Ascending aorta (tissue), 2 donors: ENCODE measurements at regions not wholly inside any gene's neighbourhood (a gene's known extent, or its start where the extent isn't known, plus 50 kb on each side); places are given as distances from the start of the nearest gene placed in this dataset.

Experiments used
- DNase-seq, 2 donors: peaks; one replicate each; pipeline ENCODE4 v3.0.0-alpha.2; 2019; ENCODE audit warnings: low spot score in 2 of 2
- H3K27ac ChIP-seq, 2 donors: fragments of 200-600 bp; sonication (generic); one replicate each; pipeline ENCODE4 v1.5.1; 2016 to 2017; ENCODE audit warnings: mild to moderate bottlenecking in 1 of 2
- H3K27me3 ChIP-seq: fragments of 200-600 bp; sonication (generic); one replicate; pipeline ENCODE4 v1.5.1; 2017
- H3K36me3 ChIP-seq, 2 donors: fragments of 200-600 bp; sonication (generic); one replicate each; pipeline ENCODE4 v1.5.1; 2016
- H3K4me1 ChIP-seq, 2 donors: fragments of 200-600 bp; sonication (generic); one replicate each; pipeline ENCODE4 v1.5.1; 2016 to 2017; ENCODE audit warnings: mild to moderate bottlenecking in 1 of 2
- H3K4me3 ChIP-seq, 2 donors: fragments of 200-600 bp; sonication (generic); one replicate each; pipeline ENCODE4 v1.5.1; 2016 to 2017; ENCODE audit warnings: mild to moderate bottlenecking in 1 of 2
- H3K9me3 ChIP-seq, 2 donors: fragments of 200-600 bp; sonication (generic); one replicate each; pipeline ENCODE4 v1.5.1; 2016
- intact Hi-C: fragments of 100-400 bp; cut with DNase I; formaldehyde crosslinking; loops from one replicate; pipeline ENCODE4 v1.15.1; 2023
- TF ChIP-seq, protein P1 (sequence below), 3 experiments: fragments of 200-600 bp in 2 of 3; fragments of 450-650 bp in 1 of 3; sonication (generic) in 2 of 3; IDR thresholded peaks; one replicate each; pipeline ENCODE4 v1.5.1; 2016 to 2019; ENCODE audit warnings: antibody characterized with exemption in 3 of 3, mild to moderate bottlenecking in 1 of 3, moderate library complexity in 1 of 3

- intact Hi-C loops, result no loop called here
- Histone ChIP-seq H3K36me3 (no peaks in the 10 kb centered on the region), H3K9me3 (peaks cover 0 to 5% of the 10 kb centered on the region in 2 donors), H3K4me1 (no peaks in the 10 kb centered on the region), H3K27me3 (no peaks in the 10 kb centered on the region), H3K4me3 (no peak overlapping the region), H3K27ac (no peak overlapping the region)
- TF ChIP-seq, protein P1, sequence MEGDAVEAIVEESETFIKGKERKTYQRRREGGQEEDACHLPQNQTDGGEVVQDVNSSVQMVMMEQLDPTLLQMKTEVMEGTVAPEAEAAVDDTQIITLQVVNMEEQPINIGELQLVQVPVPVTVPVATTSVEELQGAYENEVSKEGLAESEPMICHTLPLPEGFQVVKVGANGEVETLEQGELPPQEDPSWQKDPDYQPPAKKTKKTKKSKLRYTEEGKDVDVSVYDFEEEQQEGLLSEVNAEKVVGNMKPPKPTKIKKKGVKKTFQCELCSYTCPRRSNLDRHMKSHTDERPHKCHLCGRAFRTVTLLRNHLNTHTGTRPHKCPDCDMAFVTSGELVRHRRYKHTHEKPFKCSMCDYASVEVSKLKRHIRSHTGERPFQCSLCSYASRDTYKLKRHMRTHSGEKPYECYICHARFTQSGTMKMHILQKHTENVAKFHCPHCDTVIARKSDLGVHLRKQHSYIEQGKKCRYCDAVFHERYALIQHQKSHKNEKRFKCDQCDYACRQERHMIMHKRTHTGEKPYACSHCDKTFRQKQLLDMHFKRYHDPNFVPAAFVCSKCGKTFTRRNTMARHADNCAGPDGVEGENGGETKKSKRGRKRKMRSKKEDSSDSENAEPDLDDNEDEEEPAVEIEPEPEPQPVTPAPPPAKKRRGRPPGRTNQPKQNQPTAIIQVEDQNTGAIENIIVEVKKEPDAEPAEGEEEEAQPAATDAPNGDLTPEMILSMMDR (IDR thresholded peaks at IDR 0.05), result no peak
- no peak for DNase-seq
Observed at GRCh38 chr12:107584563-107584962, 101.0 kb upstream of the PWP1 start.

DNA sequence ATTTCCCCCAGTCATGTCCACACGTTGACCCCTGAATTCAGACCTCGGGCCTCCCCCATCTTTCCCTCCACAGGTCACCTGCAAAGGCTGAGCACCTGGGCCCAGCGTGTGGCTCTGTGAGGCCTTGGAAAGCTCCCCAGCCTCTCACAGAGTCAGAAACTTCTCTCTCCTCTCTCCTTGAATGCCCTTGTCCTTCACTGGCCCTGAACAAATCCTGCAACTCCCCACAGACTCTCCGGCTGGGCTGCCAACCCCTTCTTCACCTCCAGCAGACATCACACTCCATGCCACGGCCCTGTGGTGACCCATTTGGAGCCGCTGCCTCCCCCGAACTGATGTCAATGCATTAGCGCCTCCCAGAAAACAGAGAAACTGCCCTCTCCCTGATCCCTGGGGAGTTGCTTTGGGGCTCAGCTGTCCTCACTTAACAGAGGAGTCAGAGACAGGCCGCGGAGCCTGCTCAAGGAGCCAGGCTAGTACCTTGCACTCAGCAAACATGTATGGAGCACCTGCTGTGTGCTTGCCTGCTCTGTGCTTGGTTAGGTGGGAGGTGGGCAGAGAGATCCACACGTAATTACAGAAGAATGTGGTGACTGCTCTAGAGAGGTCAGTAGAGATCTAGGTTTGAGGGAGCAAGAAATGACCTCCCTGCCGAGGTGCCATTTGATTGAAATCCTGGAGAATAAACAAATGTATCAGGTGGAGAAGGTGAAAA, 99.2 kb upstream of the PWP1 start:
- no peak overlapping the region for H3K27ac ChIP-seq

DNA sequence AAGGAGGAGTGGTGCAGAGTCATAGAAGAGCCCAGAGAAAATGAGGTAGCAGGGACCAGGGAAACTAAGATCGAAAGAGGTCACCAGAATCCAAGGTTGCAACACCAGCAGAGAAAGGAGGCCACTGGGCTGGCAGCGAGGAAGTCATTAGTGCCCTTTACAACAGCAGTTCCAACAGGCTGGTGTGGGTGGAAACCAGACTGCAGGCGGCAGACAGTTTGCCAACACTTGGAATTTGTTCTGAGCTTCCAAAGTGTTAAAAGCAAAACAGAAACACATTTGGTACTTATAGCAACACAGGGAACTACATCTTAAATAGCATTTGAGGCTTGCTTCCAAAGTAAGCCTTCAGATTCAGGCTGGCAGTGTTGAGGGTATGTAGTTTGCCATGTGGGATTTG, 95.2 kb upstream of the PWP1 start:
- Histone ChIP-seq H3K36me3 (no peaks in the 10 kb centered on the region), H3K27me3 (no peaks in the 10 kb centered on the region), H3K4me1 (no peaks in the 10 kb centered on the region), H3K4me3 (no peak overlapping the region), H3K27ac (no peak overlapping the region), H3K9me3 (peaks cover 0 to 5% of the 10 kb centered on the region in 2 donors)
- TF ChIP-seq, protein P1 (IDR thresholded peaks at IDR 0.05), result no peak
- intact Hi-C loops, result no loop called here
- DNase-seq, result no peak

More for the DNA sequence above, 99.2 kb upstream of the PWP1 start:
- intact Hi-C loops, result no loop called here
- H3K27me3 ChIP-seq, result no peaks in the 10 kb centered on the region
- no peaks in the 10 kb centered on the region for H3K4me1 ChIP-seq
- no peak overlapping the region for H3K4me3 ChIP-seq
- TF ChIP-seq, protein P1 (IDR thresholded peaks at IDR 0.05), result no peak
- peaks cover 0 to 5% of the 10 kb centered on the region in 2 donors for H3K9me3 ChIP-seq
- no peaks in the 10 kb centered on the region for H3K36me3 ChIP-seq
- no peak for DNase-seq

- no peak for DNase-seq
- intact Hi-C loops, result no loop called here
- peaks cover 0 to 5% of the 10 kb centered on the region in 2 donors for H3K9me3 ChIP-seq
- TF ChIP-seq, protein P1 (IDR thresholded peaks at IDR 0.05), result no peak
- no peaks in the 10 kb centered on the region for H3K27me3 ChIP-seq
- no peak overlapping the region for H3K4me3 ChIP-seq
- no peaks in the 10 kb centered on the region for H3K4me1 ChIP-seq
- no peaks in the 10 kb centered on the region for H3K36me3 ChIP-seq
- H3K27ac ChIP-seq, result no peak overlapping the region
Observed at GRCh38 chr12:107590814-107591375, 94.7 kb upstream of the PWP1 start.

- intact Hi-C loops, result no loop called here
- no peak for DNase-seq
- no peak overlapping the region for H3K4me3 ChIP-seq
- no peaks in the 10 kb centered on the region for H3K36me3 ChIP-seq
- H3K27ac ChIP-seq, result no peak overlapping the region
- no peaks in the 10 kb centered on the region for H3K27me3 ChIP-seq
- TF ChIP-seq, protein P1 (IDR thresholded peaks at IDR 0.05), result no peak
- peaks cover 0 to 6% of the 10 kb centered on the region in 2 donors for H3K9me3 ChIP-seq
- H3K4me1 ChIP-seq, result no peaks in the 10 kb centered on the region
Observed at GRCh38 chr12:107593713-107594381, 91.8 kb upstream of the PWP1 start.
